ENCODE measurements at regions not wholly inside any gene's neighbourhood (a gene's known extent, or its start where the extent isn't known, plus 50 kb on each side); places are given as distances from the start of the nearest gene placed in this dataset.

GRCh38 chr1:106548726-106549125 is 507.7 kb upstream of the PRMT6 start:
- intact Hi-C loops (cut with micrococcal nuclease), result no loop called here
- Mint-ChIP-seq H3K4me1 (no peaks in the 10 kb centered on the region), H3K36me3 (no peaks in the 10 kb centered on the region), H3K27ac (no peak overlapping the region), H3K4me3 (no peak overlapping the region), H3K27me3 (ENCODE audit: low read depth in 3 of 3) (peaks cover 0 to 1% (median 0%) of the 10 kb centered on the region in 3 donors), H3K9me3 (peaks cover 0 to 11% (median under 1%) of the 10 kb centered on the region in 7 donors)
- no peak overlapping the region for H3K9ac ChIP-seq (ENCODE audit: insufficient read depth, low read length, poor library complexity, severe bottlenecking)
- H4K20me1 ChIP-seq (ENCODE audit: insufficient read depth, low read length), result no peaks in the 10 kb centered on the region
- no peaks in the 10 kb centered on the region for H3K79me2 ChIP-seq (ENCODE audit: insufficient read depth, low read length)
- H3K27me3 ChIP-seq (ENCODE audit: control insufficient read depth in 2 of 2, insufficient read depth in 2 of 2, low read length in 2 of 2), result no peaks in the 10 kb centered on the region
- no peak overlapping the region for H2AFZ ChIP-seq (ENCODE audit: insufficient read depth, low read depth, low read length, poor library complexity, severe bottlenecking)
- no peak for DNase-seq
- peaks cover 0 to 7% of the 10 kb centered on the region in 2 donors for H3K9me3 ChIP-seq (replicated peaks in 1 of 2; ENCODE audit: control insufficient read depth in 1 of 2, insufficient read depth in 1 of 2, low read length in 2 of 2)
- H3K27ac ChIP-seq (ENCODE audit: low read depth in 1 of 2, low read length in 2 of 2), result no peak overlapping the region
- no CpG with 5 or more reads among the region's 1 CpG for WGBS (ENCODE audit: insufficient coverage)
- H3K4me2 ChIP-seq (replicated peaks; ENCODE audit: extremely low read depth, low read length, poor library complexity, severe bottlenecking), result no peak overlapping the region
- TF ChIP-seq CTCF (IDR thresholded peaks at IDR 0.05), result no peak
- no peaks in the 10 kb centered on the region for H3K36me3 ChIP-seq (replicated peaks in 1 of 2; ENCODE audit: control insufficient read depth in 1 of 2, insufficient read depth in 2 of 2, low read length in 2 of 2)
- no peaks in the 10 kb centered on the region for H3K4me1 ChIP-seq (ENCODE audit: control insufficient read depth in 1 of 2, insufficient read depth in 2 of 2, low read length in 2 of 2)
- no peak overlapping the region for H3K4me3 ChIP-seq (replicated peaks in 1 of 3; ENCODE audit: low read depth in 2 of 3, low read length in 3 of 3)

GRCh38 chr1:106554294-106554693 is 502.2 kb upstream of the PRMT6 start:
- Histone ChIP-seq H3K4me2 (replicated peaks; ENCODE audit: extremely low read depth, low read length, poor library complexity, severe bottlenecking) (no peak overlapping the region), H3K9ac (ENCODE audit: insufficient read depth, low read length, poor library complexity, severe bottlenecking) (no peak overlapping the region), H3K4me1 (ENCODE audit: control insufficient read depth in 1 of 2, insufficient read depth in 2 of 2, low read length in 2 of 2) (no peaks in the 10 kb centered on the region), H4K20me1 (ENCODE audit: insufficient read depth, low read length) (no peaks in the 10 kb centered on the region), H3K4me3 (replicated peaks in 1 of 3; ENCODE audit: low read depth in 2 of 3, low read length in 3 of 3) (no peak overlapping the region), H3K36me3 (replicated peaks in 1 of 2; ENCODE audit: control insufficient read depth in 1 of 2, insufficient read depth in 2 of 2, low read length in 2 of 2) (no peaks in the 10 kb centered on the region), H2AFZ (ENCODE audit: insufficient read depth, low read depth, low read length, poor library complexity, severe bottlenecking) (no peak overlapping the region), H3K27ac (ENCODE audit: low read depth in 1 of 2, low read length in 2 of 2) (no peak overlapping the region), H3K9me3 (replicated peaks in 1 of 2; ENCODE audit: control insufficient read depth in 1 of 2, insufficient read depth in 1 of 2, low read length in 2 of 2) (peaks cover 8 to 20% of the 10 kb centered on the region in 2 donors), H3K27me3 (ENCODE audit: control insufficient read depth in 2 of 2, insufficient read depth in 2 of 2, low read length in 2 of 2) (no peaks in the 10 kb centered on the region), H3K79me2 (ENCODE audit: insufficient read depth, low read length) (no peaks in the 10 kb centered on the region)
- H3K27ac Mint-ChIP-seq, result no peak overlapping the region
- H3K36me3 Mint-ChIP-seq, result no peaks in the 10 kb centered on the region
- peaks cover 0 to 2% (median 1%) of the 10 kb centered on the region in 3 donors for H3K27me3 Mint-ChIP-seq (ENCODE audit: low read depth in 3 of 3)
- intact Hi-C loops (cut with micrococcal nuclease), result no loop called here
- no peak overlapping the region for H3K4me3 Mint-ChIP-seq
- H3K9me3 Mint-ChIP-seq, result peaks cover 0 to 16% (median 3%) of the 10 kb centered on the region in 7 donors
- DNase-seq, result no peak
- no peaks in the 10 kb centered on the region for H3K4me1 Mint-ChIP-seq
- no peak for TF ChIP-seq CTCF (IDR thresholded peaks at IDR 0.05)
